ENCODE measurements at regions not wholly inside any gene's neighbourhood (a gene's known extent, or its start where the extent isn't known, plus 50 kb on each side); places are given as distances from the start of the nearest gene placed in this dataset.
"Not testable (repeated sequence)": the region's sequence is repeated elsewhere in the genome, so short reads cannot be mapped to it uniquely, and the experiment has no call there.

DNA sequence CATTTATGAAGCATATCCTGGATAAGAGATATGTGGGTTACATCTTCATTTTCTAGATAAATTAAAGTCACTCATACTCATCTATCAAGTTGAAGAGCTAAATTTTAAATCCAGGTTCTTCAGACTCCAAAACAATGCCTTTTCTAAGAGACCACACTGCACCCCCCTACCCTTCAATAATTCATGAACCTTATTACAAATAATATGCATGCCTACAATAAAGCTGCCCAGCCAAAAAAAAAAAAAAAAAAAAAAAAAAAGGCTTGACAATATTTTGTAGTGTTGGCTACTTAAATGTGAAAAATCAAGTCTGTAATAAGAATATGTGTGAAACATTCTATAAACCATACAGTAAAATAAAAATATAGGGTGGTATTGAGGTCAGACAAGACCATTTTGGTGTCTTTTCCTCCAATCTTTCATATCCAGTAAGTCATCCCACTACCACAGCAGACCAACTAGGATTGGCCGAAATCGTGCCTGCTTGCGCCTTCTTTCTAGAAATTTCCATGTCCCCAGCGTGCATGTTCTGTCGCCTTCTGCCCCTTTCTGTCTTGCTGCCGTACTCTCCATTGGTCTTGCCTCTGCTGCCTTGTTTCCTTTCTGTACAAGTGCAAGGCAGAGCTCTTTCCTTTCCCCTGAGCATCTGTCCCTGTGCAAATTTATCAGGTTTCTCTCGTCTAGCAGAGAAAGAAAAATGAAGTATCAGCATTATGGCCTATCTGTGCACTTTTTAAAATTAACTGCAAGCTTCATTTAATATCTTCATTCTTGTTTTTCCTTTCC lies 92.6 kb upstream of the NDUFV2 start:
- Histone ChIP-seq H3K27ac (no peak overlapping the region), H3K4me3 (no peak overlapping the region), H3K4me1 (replicated peaks in 1 of 2) (no peaks in the 10 kb centered on the region)
- ATAC-seq (replicated peaks in 6 of 8): no peak
- in situ Hi-C loops (cut with MboI; ENCODE audit: low pct_unique_long_range_greater_than_20kb in 2 of 9, low sequenced_read_pairs in 9 of 9, unreplicated experiment in 9 of 9): no loop called here
- 40 to 98% (median 85%) methylated on average over 1 to 7 of the region's 7 CpGs for WGBS, 10 experiments

DNA sequence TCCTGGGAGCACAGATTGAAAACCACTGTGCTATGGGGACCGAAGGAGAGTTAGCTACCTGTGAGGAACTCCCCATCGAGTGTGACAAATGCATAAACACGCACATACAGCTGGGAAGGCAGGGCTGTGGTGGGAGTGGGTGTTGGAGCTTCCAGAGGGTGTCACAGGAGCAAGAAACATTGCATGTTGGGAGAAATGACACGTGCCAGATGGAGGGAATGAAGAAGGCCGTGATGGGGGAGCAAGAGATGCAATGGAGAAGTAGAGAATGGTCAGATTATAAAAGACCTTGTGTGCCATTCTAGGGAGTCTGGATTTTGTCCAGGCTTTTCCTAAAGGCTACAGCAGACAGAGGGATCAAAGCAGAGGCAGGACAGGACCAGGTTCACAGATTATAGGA lies 91.1 kb upstream of the NDUFV2 start:
- H3K4me3 ChIP-seq: no peak overlapping the region

DNA sequence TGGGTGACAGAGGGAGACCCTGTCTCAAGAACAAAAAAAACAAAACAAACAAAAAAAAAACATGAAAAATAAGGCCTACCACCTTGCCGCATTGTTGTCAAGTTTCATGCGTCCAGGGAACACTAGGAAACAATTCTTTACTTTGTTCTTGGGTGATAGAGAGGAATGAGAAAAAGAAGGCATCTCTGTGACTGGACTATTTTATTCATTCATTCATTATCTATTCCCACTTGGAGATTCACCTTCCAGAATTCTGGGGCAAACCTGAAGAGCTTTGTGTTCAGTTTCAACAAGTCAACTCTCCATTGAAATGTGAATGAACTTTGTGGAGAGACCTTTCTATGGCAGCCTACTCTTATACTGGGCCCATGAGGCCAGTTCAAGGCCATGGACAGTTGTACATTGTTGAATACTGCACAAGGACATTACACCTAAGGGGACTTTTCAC lies 88.5 kb upstream of the NDUFV2 start:
- Histone ChIP-seq H3K27ac (no peak overlapping the region), H3K4me3 (no peak overlapping the region), H3K4me1 (replicated peaks in 1 of 2) (peaks cover 0 to 5% of the 10 kb centered on the region in 2 donors)
- ATAC-seq (replicated peaks in 6 of 8): no peak
- in situ Hi-C loops (cut with MboI; ENCODE audit: low pct_unique_long_range_greater_than_20kb in 2 of 9, low sequenced_read_pairs in 9 of 9, unreplicated experiment in 9 of 9): no loop called here
- 82 to 100% (median 94%) methylated on average over 1 to 2 of the region's 2 CpGs; no CpG with 5 or more reads in 2 of the 10 experiments for WGBS, 10 experiments

More for the DNA sequence above, 91.1 kb upstream of the NDUFV2 start:
- in situ Hi-C loops (cut with MboI; ENCODE audit: low pct_unique_long_range_greater_than_20kb in 2 of 9, low sequenced_read_pairs in 9 of 9, unreplicated experiment in 9 of 9): no loop called here
- H3K4me1 ChIP-seq (replicated peaks in 1 of 2): peaks cover 0 to under 1% of the 10 kb centered on the region in 2 donors
- no peak overlapping the region for H3K27ac ChIP-seq
- 60 to 87% (median 79%) methylated on average over 1 to 5 of the region's 5 CpGs; no CpG with 5 or more reads in 3 of the 10 experiments for WGBS, 10 experiments
- no peak for ATAC-seq (replicated peaks in 6 of 8)

DNA sequence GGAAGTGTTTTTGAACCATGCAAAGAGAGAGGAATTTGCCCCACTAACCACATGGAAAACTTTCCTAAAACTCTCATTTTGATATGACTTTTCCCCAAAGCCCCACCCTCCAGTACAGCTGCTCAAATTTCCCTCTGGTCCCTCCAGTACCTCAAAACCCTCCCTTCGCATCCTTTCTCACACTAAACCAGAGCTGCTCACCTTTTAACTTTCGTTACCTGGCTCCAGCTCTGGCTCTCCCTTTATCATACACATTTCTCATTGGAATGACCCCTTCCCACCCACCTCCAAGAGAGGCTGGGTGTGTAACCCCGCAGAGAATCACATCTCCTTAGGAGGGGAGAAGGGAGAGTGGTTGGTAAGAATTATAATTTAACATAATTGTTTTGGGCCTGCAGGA lies 86.8 kb upstream of the NDUFV2 start:
- H3K4me1 ChIP-seq (replicated peaks in 1 of 2): peaks cover 0 to 5% of the 10 kb centered on the region in 2 donors
- no peak overlapping the region for H3K27ac ChIP-seq
- no peak overlapping the region for H3K4me3 ChIP-seq
- 56 to 100% (median 92%) methylated on average over 1 to 3 of the region's 3 CpGs; no CpG with 5 or more reads in 3 of the 10 experiments for WGBS, 10 experiments
- no peak for ATAC-seq (replicated peaks in 6 of 8)
- in situ Hi-C loops (cut with MboI; ENCODE audit: low pct_unique_long_range_greater_than_20kb in 2 of 9, low sequenced_read_pairs in 9 of 9, unreplicated experiment in 9 of 9): no loop called here

GRCh38 chr18:9016633-9017166 lies 85.8 kb upstream of the NDUFV2 start:
- ATAC-seq (replicated peaks in 6 of 8): peak in 6 of 8 experiments; percentile 12 to 62 (median 44)

DNA sequence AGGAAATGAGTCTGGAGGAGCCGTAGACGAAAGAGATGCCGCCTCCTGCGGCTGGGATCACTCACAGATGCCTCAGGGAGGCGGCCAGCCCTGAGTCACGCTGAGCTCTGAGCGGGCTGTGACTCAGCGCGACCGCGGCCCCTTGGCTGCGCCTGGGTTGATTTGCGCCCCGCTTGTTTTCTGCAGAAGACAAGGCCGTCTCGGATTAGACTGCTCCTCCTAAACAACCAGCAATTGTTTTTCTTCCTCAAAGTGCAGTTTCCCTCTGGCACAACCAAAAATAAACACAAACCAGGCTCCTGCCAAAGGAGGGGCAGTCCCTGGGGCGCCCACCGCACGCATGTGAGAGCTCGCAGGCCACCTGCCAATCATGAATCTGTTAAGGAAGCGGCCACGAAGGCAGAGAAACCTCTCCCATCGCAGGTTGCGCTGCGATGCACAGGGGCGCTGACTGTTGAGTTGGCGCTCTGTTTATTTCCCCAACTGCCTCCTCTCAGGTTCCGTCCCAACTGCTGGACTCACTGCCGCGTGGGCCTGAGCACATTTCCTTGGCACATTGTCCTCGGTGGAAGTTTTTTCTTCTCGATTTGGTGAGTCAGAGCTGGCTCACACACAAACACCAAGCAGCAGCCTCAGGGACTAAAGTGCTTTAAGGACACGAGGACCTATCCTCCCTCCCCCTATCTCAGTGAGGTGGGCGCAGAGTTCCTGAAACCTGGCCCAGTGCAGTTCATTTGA lies 85.2 kb upstream of the NDUFV2 start:
- no peak overlapping the region for H3K27ac ChIP-seq
- H3K4me1 ChIP-seq (replicated peaks in 1 of 2): peaks cover 0 to 5% of the 10 kb centered on the region in 2 donors
- in situ Hi-C loops (cut with MboI; ENCODE audit: low pct_unique_long_range_greater_than_20kb in 2 of 9, low sequenced_read_pairs in 9 of 9, unreplicated experiment in 9 of 9): no loop called here
- ATAC-seq (replicated peaks in 6 of 8): peak in 7 of 8 experiments; percentile 25 to 98 (median 68)
- WGBS, 10 experiments: 0 to 86% (median 22%) methylated on average over 1 to 12 of the region's 34 CpGs; no CpG with 5 or more reads in 3 of the 10 experiments
- no peak overlapping the region for H3K4me3 ChIP-seq

More at GRCh38 chr18:9016633-9017166, 85.8 kb upstream of the NDUFV2 start:
- 0 to 96% (median 59%) methylated on average over 1 to 7 of the region's 16 CpGs; no CpG with 5 or more reads in 2 of the 10 experiments for WGBS, 10 experiments
- H3K4me3 ChIP-seq: no peak overlapping the region
- in situ Hi-C loops (cut with MboI; ENCODE audit: low pct_unique_long_range_greater_than_20kb in 2 of 9, low sequenced_read_pairs in 9 of 9, unreplicated experiment in 9 of 9): no loop called here
- peaks cover 0 to 5% of the 10 kb centered on the region in 2 donors for H3K4me1 ChIP-seq (replicated peaks in 1 of 2)
- no peak overlapping the region for H3K27ac ChIP-seq

- no peak overlapping the region for H3K4me3 ChIP-seq
- in situ Hi-C loops (cut with MboI; ENCODE audit: low pct_unique_long_range_greater_than_20kb in 2 of 9, low sequenced_read_pairs in 9 of 9, unreplicated experiment in 9 of 9): no loop called here
- no peak overlapping the region for H3K27ac ChIP-seq
- H3K4me1 ChIP-seq (replicated peaks in 1 of 2): peaks cover 0 to 5% of the 10 kb centered on the region in 2 donors
- 4 to 100% (median 52%) methylated on average over 1 to 6 of the region's 6 CpGs; no CpG with 5 or more reads in 2 of the 10 experiments for WGBS, 10 experiments
- no peak for ATAC-seq (replicated peaks in 6 of 8)
Measured at GRCh38 chr18:9017905-9018227, 84.6 kb upstream of the NDUFV2 start.

DNA sequence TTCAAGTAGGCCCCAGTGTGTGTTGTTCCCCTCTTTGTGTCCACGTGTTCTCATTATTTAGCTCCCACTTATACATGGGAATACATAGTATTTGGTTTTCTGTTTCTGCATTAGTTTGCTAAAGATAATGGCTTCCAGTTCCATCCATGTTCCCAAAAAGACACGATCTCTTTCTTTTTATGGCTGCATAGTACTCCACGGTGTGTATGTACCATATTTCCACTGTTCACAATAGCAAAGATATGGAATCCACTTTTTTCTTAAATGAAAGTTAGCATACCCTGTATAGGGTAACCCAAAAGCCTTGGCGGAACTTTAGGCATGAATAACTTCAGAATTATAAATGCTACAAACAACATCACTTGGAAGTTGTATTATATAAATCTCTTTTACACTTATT lies 83.4 kb upstream of the NDUFV2 start:
- H3K4me1 ChIP-seq (replicated peaks in 1 of 2): peaks cover 0 to 5% of the 10 kb centered on the region in 2 donors
- H3K4me3 ChIP-seq: no peak overlapping the region
- no peak for ATAC-seq (replicated peaks in 6 of 8)
- no peak overlapping the region for H3K27ac ChIP-seq
- WGBS, 10 experiments: 88 to 100% (median 98%) methylated on average over 2 to 4 of the region's 4 CpGs; no CpG with 5 or more reads in 1 of the 10 experiments
- in situ Hi-C loops (cut with MboI; ENCODE audit: low pct_unique_long_range_greater_than_20kb in 2 of 9, low sequenced_read_pairs in 9 of 9, unreplicated experiment in 9 of 9): no loop called here

- H3K4me1 ChIP-seq (replicated peaks in 1 of 2): peaks cover 0 to 5% of the 10 kb centered on the region in 2 donors
- 80 to 94% (median 92%) methylated on average over 1 to 3 of the region's 3 CpGs; no CpG with 5 or more reads in 6 of the 10 experiments for WGBS, 10 experiments
- H3K4me3 ChIP-seq: no peak overlapping the region
- H3K27ac ChIP-seq: no peak overlapping the region
- ATAC-seq (replicated peaks in 6 of 8): no peak
- in situ Hi-C loops (cut with MboI; ENCODE audit: low pct_unique_long_range_greater_than_20kb in 2 of 9, low sequenced_read_pairs in 9 of 9, unreplicated experiment in 9 of 9): no loop called here
Measured at GRCh38 chr18:9020221-9020620, 82.3 kb upstream of the NDUFV2 start.

- 88 to 100% (median 100%) methylated on average over 1 to 3 of the region's 3 CpGs; no CpG with 5 or more reads in 2 of the 10 experiments for whole genome bisulfite sequencing, 10 experiments
Measured at GRCh38 chr18:9021458-9021857, 81.0 kb upstream of the NDUFV2 start.

DNA sequence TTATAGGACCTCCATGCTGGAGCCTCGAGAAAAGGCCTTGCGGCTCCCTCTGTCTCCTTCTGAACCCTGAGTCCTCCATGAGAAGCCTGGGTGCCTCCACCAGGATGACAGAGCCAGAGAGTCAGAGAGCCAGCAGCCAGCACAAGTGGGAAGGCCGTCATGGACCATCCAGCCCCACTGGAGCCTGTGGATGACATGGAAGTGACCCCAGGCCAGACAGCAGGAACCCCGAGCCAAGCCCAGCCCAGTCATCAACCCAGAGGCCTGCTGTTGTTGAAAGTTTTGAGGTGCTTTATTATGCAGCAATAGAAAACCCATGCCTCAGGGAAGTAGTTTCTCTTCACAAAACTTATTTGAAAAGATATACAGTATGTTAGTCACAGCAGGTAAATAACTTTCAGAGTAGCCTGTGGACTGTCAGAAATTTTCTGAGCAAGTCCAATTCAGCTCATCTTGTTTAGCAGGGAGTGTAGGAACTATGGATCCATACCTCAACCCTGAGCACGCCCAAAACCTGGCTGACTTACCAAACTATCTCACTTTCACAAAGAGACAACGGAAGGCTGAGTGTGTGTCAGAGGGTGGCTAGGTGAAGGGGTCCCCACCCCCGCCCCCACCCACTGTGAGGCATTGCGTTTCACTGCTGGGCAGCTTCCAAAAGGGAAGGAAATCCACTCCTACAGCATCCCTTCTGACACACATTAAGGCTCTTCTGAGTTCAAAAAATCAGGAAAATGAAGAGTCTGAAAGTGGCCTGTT lies 79.9 kb upstream of the NDUFV2 start:
- ATAC-seq (replicated peaks in 6 of 8): peak in 2 of 8 experiments; percentile 42 to 47
- 0 to 92% (median 68%) methylated on average over 1 to 4 of the region's 8 CpGs for WGBS, 10 experiments
- no peak overlapping the region for H3K27ac ChIP-seq
- no peaks in the 10 kb centered on the region for H3K4me1 ChIP-seq (replicated peaks in 1 of 2)
- in situ Hi-C loops (cut with MboI; ENCODE audit: low pct_unique_long_range_greater_than_20kb in 2 of 9, low sequenced_read_pairs in 9 of 9, unreplicated experiment in 9 of 9): no loop called here
- H3K4me3 ChIP-seq: no peak overlapping the region

More at GRCh38 chr18:9021458-9021857, 81.0 kb upstream of the NDUFV2 start:
- Histone ChIP-seq H3K4me3 (no peak overlapping the region), H3K27ac (no peak overlapping the region), H3K4me1 (replicated peaks in 1 of 2) (peaks cover 0 to 5% of the 10 kb centered on the region in 2 donors)
- ATAC-seq (replicated peaks in 6 of 8): no peak
- in situ Hi-C loops (cut with MboI; ENCODE audit: low pct_unique_long_range_greater_than_20kb in 2 of 9, low sequenced_read_pairs in 9 of 9, unreplicated experiment in 9 of 9): no loop called here

GRCh38 chr18:9024031-9024646 lies 78.4 kb upstream of the NDUFV2 start:
- H3K27ac ChIP-seq; in situ Hi-C loops (cut with MboI; ENCODE audit: low pct_unique_long_range_greater_than_20kb in 2 of 9, low sequenced_read_pairs in 9 of 9, unreplicated experiment in 9 of 9); ATAC-seq (replicated peaks in 6 of 8); H3K4me3 ChIP-seq; H3K4me1 ChIP-seq (replicated peaks in 1 of 2): not testable (repeated sequence)
- WGBS, 10 experiments: 96 to 100% (median 100%) methylated on average over 1 to 4 of the region's 18 CpGs; no CpG with 5 or more reads in 7 of the 10 experiments

All from motor neuron (in vitro differentiated cells).